Liver (tissue), 8 donors: ENCODE measurements at regions not wholly inside any gene's neighbourhood (a gene's known extent, or its start where the extent isn't known, plus 50 kb on each side); places are given as distances from the start of the nearest gene placed in this dataset.

Experiments used
- DNase-seq: peaks from one replicate; pipeline ENCODE4 v3.0.0-alpha.2; 2017; ENCODE audit warnings: low spot score
- H3K27ac ChIP-seq, 2 donors: one replicate each; pipeline ENCODE4 v1.7.0; 2013; ENCODE audit warnings: inconsistent platforms in 2 of 2, low read length in 2 of 2, control low read depth in 1 of 2, low read depth in 1 of 2, mild to moderate bottlenecking in 1 of 2
- H3K27me3 ChIP-seq, 4 donors: one replicate each; pipeline versions ENCODE4 v1.6.1 to v1.7.0; 2013; ENCODE audit warnings: low read length in 3 of 4, inconsistent platforms in 1 of 4, mild to moderate bottlenecking in 1 of 4, moderate library complexity in 1 of 4; ENCODE audit not compliant: control insufficient read depth in 4 of 4, insufficient read depth in 4 of 4
- H3K36me3 ChIP-seq, 4 donors: one replicate each; pipeline versions ENCODE4 v1.6.1 to v1.7.0; 2013; ENCODE audit warnings: low read length in 3 of 4, mild to moderate bottlenecking in 3 of 4, low read depth in 1 of 4, moderate library complexity in 1 of 4; ENCODE audit not compliant: control insufficient read depth in 4 of 4, insufficient read depth in 3 of 4
- H3K4me1 ChIP-seq, 4 donors: one replicate each; pipeline versions ENCODE4 v1.6.1 to v1.7.0; 2013; ENCODE audit warnings: low read length in 3 of 4, mild to moderate bottlenecking in 3 of 4, moderate library complexity in 1 of 4; ENCODE audit not compliant: control insufficient read depth in 4 of 4, insufficient read depth in 4 of 4
- H3K4me3 ChIP-seq, 3 donors: one replicate each; pipeline versions ENCODE4 v1.6.1 to v1.7.0; 2013; ENCODE audit warnings: low read length in 3 of 3, control low read depth in 1 of 3, low read depth in 1 of 3, mild to moderate bottlenecking in 1 of 3
- H3K9ac ChIP-seq, 2 donors: one replicate each; pipeline ENCODE4 v1.7.0; 2013; ENCODE audit warnings: low read length in 2 of 2, mild to moderate bottlenecking in 2 of 2, moderate library complexity in 2 of 2, control low read depth in 1 of 2, low read depth in 1 of 2
- H3K9me3 ChIP-seq, 4 donors: one replicate each; pipeline versions ENCODE4 v1.6.1 to v1.7.0; 2013; ENCODE audit warnings: low read length in 3 of 4; ENCODE audit not compliant: control insufficient read depth in 4 of 4
- ATF3 ChIP-seq: IDR thresholded peaks from 2 replicates; pipeline ENCODE4 v1.6.1; 2016; ENCODE audit warnings: antibody characterized with exemption
- CTCF ChIP-seq: fragments of 150-350 bp; IDR thresholded peaks from 2 replicates; pipeline ENCODE4 v1.5.1; 2017; ENCODE audit warnings: improper control_type of control experiment, low read depth, low read length; ENCODE audit not compliant: missing input control
- EGR1 ChIP-seq, 2 donors: IDR thresholded peaks; 2 replicates each; pipeline ENCODE4 v1.6.1; 2016 to 2018; ENCODE audit warnings: antibody characterized with exemption in 2 of 2, low read depth in 2 of 2
- FOXA1 ChIP-seq: IDR thresholded peaks from 2 replicates; pipeline ENCODE4 v1.6.1; 2016; ENCODE audit warnings: antibody characterized with exemption
- FOXA2 ChIP-seq: IDR thresholded peaks from 2 replicates; pipeline ENCODE4 v1.6.1; 2016; ENCODE audit warnings: antibody characterized with exemption
- GABPA ChIP-seq, 2 donors: IDR thresholded peaks in 1 of 2; conservative IDR thresholded peaks in 1 of 2; 2 replicates each; pipeline ENCODE4 v1.6.1; 2016; ENCODE audit warnings: antibody characterized with exemption in 2 of 2, mild to moderate bottlenecking in 1 of 2, moderate library complexity in 1 of 2
- HNF4G ChIP-seq: IDR thresholded peaks from 2 replicates; pipeline ENCODE4 v1.6.1; 2016; ENCODE audit warnings: antibody characterized with exemption
- JUND ChIP-seq, 2 donors: IDR thresholded peaks; 2 replicates each; pipeline ENCODE4 v1.6.1; 2016; ENCODE audit warnings: antibody characterized with exemption in 2 of 2
- RAD21 ChIP-seq, 2 donors: IDR thresholded peaks; 2 replicates each; pipeline ENCODE4 v1.6.1; 2016; ENCODE audit warnings: antibody characterized with exemption in 2 of 2, mild to moderate bottlenecking in 2 of 2
- RXRA ChIP-seq, 2 donors: IDR thresholded peaks; 2 replicates each; pipeline ENCODE4 v1.6.1; 2017 to 2018; ENCODE audit warnings: antibody characterized with exemption in 2 of 2, mild to moderate bottlenecking in 1 of 2
- TAF1 ChIP-seq: conservative IDR thresholded peaks from 2 replicates; pipeline ENCODE4 v1.6.1; 2016; ENCODE audit warnings: antibody characterized with exemption, mild to moderate bottlenecking
- YY1 ChIP-seq: IDR thresholded peaks from 2 replicates; pipeline ENCODE4 v1.6.1; 2016; ENCODE audit warnings: antibody characterized with exemption, mild to moderate bottlenecking
- ZBTB33 ChIP-seq: IDR thresholded peaks from 2 replicates; pipeline ENCODE4 v1.6.1; 2016; ENCODE audit warnings: antibody characterized with exemption
- WGBS: extraction: QIAGEN DNeasy Blood & Tissue Kit; methylation state at CpG from one replicate; pipeline ENCODE4 v1.1.7; 2013; 5-methylcytosine and 5-hydroxymethylcytosine counted together
- donor health status: healthy.
- donor health status: healthy.
- donor health status: healthy.
- donor health status: healthy.
- donor health status: healthy.

GRCh38 chr1:208919371-208919770, 664.1 kb upstream of the CAMK1G start:
- H3K27me3 ChIP-seq = no peaks in the 10 kb centered on the region
- WGBS = 67% methylated on average over 2 of the region's 2 CpGs
- no peak overlapping the region for H3K9ac ChIP-seq
- H3K9me3 ChIP-seq = no peaks in the 10 kb centered on the region
- H3K4me3 ChIP-seq = no peak overlapping the region
- H3K27ac ChIP-seq = no peak overlapping the region
- no peak for DNase-seq
- TF ChIP-seq GABPA (IDR thresholded peaks at IDR 0.05 in 1 of 2, conservative IDR thresholded peaks at IDR 0.05 in 1 of 2) = no peak
- TF ChIP-seq HNF4G = no peak
- no peak for TF ChIP-seq ATF3
- TF ChIP-seq TAF1 = no peak
- no peak for TF ChIP-seq CTCF
- H3K4me1 ChIP-seq = no peaks in the 10 kb centered on the region
- no peaks in the 10 kb centered on the region for H3K36me3 ChIP-seq

DNA sequence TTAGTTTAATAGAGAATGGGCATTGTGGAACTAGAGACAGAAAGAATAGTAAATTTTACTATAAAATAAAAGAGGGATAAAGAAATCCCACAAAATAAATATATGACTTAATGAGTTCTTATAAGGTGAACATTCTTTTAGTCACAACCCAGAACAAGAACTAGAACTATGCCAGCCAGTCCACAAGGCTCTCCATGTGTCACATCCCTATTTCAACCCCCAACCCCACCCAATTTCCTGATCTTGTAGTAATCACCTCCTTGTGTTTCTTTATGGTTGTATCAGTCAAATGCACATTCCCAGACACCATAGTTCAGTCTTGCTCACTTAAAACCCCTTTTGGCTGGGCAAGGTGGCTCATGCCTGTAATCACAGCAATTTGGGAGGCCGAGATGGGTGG, 662.3 kb upstream of the CAMK1G start:
- Histone ChIP-seq H3K4me1 (no peaks in the 10 kb centered on the region), H3K27ac (no peak overlapping the region), H3K9ac (no peak overlapping the region), H3K36me3 (no peaks in the 10 kb centered on the region), H3K9me3 (no peaks in the 10 kb centered on the region), H3K4me3 (no peak overlapping the region), H3K27me3 (no peaks in the 10 kb centered on the region)
- no peak for DNase-seq
- no peak for TF ChIP-seq RXRA (IDR thresholded peaks at IDR 0.05)
- TF ChIP-seq FOXA2 = no peak
- TF ChIP-seq RAD21 (IDR thresholded peaks at IDR 0.05) = no peak
- no peak for TF ChIP-seq EGR1 (IDR thresholded peaks at IDR 0.05; ENCODE audit: low read depth in 2 of 2)
- no peak for TF ChIP-seq CTCF
- TF ChIP-seq ZBTB33 = no peak
- no peak for TF ChIP-seq FOXA1
- WGBS = 84% methylated on average over 1 of the region's 1 CpG

- WGBS = 81% methylated on average over 2 of the region's 2 CpGs
- H3K9me3 ChIP-seq = no peaks in the 10 kb centered on the region
- DNase-seq = no peak
- H3K27ac ChIP-seq = no peak overlapping the region
- no peaks in the 10 kb centered on the region for H3K4me1 ChIP-seq
- no peak overlapping the region for H3K9ac ChIP-seq
- TF ChIP-seq ZBTB33 = no peak
- no peak for TF ChIP-seq EGR1 (IDR thresholded peaks at IDR 0.05; ENCODE audit: low read depth in 2 of 2)
- no peak for TF ChIP-seq JUND (IDR thresholded peaks at IDR 0.05)
- TF ChIP-seq YY1 = no peak
- TF ChIP-seq FOXA2 = no peak
- H3K4me3 ChIP-seq = no peak overlapping the region
- H3K36me3 ChIP-seq = no peaks in the 10 kb centered on the region
- no peaks in the 10 kb centered on the region for H3K27me3 ChIP-seq
Observed at GRCh38 chr1:208923456-208923855, 660.1 kb upstream of the CAMK1G start.
